Left renal pelvis (tissue), 4 donors: ENCODE measurements at regions not wholly inside any gene's neighbourhood (a gene's known extent, or its start where the extent isn't known, plus 50 kb on each side); places are given as distances from the start of the nearest gene placed in this dataset.

Source experiments
- DNase-seq, 4 donors: peaks; one replicate each; pipeline ENCODE4 v3.0.0-alpha.2; 2013; ENCODE audit warnings: low read depth in 4 of 4, low spot score in 3 of 4

GRCh38 chr13:37412241-37412921 is 186.2 kb downstream of the POSTN start:
- DNase-seq, result no peak

- no peak for DNase-seq
These were observed 188.3 kb downstream of the POSTN start for GRCh38 chr13:37410316-37410715.

DNA sequence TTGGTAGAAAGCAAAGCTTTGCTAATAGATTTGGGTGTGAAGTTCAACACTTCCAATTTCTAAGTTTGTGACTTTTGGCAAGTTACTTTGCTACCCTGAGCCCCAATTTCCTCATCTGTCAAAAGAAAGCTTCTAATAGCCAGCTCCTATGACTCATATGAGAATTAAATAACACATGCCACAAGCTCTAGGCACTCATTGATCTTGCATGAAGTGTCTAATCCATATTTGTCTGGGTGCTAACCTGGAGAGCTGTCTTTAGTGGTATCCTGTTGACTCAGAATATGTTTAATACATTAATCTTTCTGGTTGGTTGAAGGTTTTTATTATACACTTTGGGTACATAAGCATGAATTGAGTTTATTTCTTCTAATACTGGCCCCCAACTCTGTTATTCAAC is 188.8 kb downstream of the POSTN start:
- DNase-seq, result no peak

DNA sequence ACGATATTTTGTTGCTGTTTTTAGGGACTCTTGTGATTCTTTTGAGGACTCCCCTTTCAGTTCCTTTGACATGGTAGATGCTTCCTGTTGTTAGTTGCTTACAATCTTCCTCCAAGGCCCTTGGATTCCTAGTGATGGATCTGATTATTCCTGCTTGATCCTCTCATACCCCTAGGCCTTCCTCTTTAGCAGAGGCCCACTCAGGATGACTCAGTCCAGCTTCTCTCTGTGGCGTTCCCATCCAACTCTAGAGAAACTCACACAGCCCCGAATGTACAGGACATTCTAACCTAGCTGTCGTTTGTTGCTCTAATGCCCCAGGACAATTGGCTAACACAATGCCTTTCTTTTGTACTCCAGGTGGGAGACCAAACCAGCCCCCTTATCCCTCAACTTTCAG is 191.4 kb downstream of the POSTN start:
- DNase-seq, result no peak

DNA sequence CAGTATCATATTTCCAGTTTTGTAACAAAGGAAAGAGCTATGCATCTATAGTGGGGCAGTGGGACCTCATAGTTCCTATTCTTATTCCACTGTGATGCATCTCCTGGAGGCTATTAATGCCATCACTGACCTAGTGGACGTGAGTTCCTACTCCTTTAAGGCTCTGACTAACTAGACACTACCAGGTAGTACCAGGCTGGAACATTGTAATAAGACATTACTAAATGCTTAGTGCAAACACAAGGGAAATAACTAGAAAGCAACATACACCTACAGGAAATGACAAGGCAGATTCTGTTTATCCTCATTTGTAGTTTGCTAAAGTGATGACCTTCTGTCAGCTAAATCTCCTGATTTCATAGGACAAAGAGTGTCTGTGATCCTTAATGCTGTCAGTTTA is 192.5 kb downstream of the POSTN start:
- DNase-seq, result no peak

DNA sequence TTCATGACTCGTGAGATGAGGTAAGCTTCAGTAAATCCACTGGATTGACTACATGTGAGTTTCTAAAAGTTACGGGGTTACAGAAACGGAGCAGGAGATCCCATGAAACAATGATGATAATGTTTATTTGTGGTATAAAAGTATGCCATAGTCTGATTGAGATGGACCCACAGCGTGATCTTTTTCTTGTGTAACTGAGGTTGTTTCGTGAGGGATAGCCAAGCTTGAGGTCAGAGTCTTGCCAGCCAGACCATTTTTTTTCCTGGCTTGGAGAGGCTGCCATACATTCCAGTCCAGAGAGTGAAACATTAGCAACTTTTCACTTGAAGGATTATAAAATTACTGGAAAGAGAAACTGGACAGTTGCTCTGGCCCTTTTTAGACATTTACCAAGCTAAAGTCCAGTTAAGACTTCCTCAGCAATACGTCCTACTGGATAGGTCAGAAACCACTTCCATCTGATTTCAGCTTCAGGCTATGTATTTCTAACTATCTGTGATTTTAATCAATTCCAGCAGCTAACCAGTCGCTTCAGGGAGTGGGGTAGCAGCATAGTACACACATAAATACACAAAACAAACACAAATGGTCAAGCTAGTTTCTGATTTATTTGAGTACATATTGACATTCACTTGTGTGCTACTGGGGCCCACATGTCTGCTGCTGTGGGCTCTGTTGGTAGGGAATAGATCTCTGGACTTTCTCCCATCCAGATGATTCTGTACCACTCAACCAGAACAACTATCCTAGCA is 194.6 kb downstream of the POSTN start:
- DNase-seq, result no peak

GRCh38 chr13:37401721-37402120 is 196.8 kb downstream of the POSTN start:
- no peak for DNase-seq

DNA sequence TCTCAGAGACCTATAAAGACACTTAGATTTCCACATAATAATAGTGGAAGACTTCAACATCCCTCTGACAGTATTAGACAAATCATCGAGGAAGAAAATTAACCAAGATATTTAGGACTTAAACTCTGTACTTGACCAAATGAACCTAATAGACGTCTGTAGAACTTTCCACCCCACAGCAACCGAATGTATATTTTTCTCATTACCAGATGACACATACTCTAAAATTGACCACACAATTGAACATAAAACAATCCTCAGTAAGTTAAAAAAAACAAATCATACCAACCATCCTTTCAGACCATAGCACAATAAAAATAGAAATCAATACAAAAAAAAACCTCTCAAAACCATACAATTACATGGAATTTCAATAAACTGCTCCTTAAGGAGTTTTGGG is 201.0 kb downstream of the POSTN start:
- DNase-seq, result no peak

DNA sequence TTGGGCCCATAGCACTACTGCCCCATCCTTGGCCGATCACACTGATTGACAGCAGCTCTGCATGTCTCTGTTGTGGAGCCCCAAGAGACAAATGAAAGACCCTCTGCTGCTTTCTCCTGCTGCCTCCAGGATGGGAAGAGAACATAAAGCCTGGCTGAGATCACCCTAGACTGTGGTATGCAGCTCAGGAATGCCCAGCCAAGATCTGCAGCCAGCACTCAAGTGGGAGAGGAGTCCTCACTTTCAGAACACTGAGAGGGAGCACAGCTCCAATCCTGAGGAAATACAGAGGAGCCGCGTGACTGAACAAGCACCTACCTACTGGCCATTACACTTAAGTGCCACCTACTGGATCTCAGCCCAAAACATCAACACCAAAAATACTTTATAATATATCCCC is 203.0 kb downstream of the POSTN start:
- DNase-seq, result no peak

- no peak for DNase-seq
These were observed 206.2 kb downstream of the POSTN start for GRCh38 chr13:37392389-37392788.

DNA sequence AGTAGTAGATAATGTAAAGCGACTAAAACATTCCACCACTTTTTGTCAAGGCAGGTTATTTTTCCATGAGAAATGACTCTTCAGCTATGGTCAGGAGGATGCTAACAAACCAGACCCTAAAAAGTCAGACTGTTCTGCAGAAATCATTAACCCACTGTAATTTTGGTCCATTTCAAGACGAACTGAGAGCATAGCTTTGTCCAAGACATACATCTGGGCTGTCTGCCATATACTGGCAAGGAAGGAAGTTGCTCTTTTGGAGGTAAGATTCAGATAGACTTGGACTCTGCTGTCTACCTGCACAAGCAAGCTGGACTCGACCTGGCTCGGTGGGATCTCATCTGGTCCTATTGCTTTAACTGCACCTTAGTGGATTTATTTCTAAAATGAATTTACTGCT is 207.8 kb downstream of the POSTN start:
- DNase-seq, result no peak

GRCh38 chr13:37385956-37386670 is 212.5 kb downstream of the POSTN start:
- DNase-seq, result no peak

- no peak for DNase-seq
These were observed 213.3 kb downstream of the POSTN start for GRCh38 chr13:37385248-37385647.

DNA sequence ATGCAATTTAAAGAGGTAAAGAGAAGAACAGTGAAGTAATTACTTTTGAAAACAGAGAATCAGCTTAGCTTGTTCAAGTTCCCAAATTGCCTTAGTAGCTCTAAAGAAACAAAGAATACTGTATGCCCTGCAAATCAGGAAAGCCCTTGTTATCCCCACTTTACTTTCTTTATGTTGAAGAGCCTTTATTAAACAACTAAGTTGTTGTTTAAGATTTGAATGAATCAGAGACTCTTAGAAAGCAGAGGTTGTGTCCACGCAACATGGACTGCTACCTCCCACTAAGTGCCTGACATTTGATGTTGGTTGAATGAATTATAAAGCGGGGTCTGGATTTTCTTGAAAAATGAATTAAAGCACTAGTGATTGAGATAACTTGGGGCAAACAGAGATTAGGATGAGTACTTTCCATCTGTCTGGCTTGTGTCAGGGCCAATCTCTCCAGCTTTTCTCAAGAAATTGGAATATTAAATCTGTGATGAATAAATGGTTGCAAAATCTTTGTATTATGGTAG is 214.7 kb downstream of the POSTN start:
- no peak for DNase-seq

DNA sequence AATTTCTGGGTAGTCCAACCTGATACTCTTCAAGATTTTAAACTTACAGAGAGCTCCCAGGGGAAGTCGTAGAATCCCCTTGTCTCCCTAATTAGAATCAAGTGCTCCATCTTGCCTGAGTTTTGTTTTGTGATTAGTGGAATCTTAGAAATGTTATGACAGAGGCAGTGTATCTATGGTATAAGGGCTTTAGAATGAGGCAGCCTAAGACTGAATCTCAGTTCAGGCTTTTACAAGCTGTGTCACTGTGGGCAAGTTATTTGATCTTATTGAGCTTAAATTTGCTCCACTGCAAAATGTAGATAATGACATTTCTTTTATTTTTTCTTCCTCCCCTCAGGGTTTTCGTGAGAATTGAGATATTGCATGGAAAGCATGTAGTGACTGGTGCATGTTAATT is 215.5 kb downstream of the POSTN start:
- no peak for DNase-seq

GRCh38 chr13:37382146-37382545 is 216.4 kb downstream of the POSTN start:
- no peak for DNase-seq

DNA sequence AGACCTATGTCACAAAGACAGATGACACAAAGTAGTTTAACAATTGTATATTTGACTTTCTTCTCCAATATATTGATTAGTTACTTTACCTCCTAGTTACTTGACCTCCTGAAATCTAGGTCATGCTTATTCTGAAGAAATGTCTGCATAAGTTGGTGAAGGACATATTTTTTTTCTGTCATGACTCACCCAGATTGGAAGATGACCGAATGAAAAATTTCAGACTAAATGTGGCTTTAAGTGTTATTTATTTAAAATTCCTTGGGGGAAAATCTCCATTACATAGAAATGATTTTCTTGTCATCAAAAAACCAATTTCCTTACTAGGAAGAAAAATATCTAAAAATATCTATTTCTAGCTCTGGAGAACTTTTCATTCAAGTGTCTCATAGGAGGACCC is 217.1 kb downstream of the POSTN start:
- DNase-seq, result no peak

DNA sequence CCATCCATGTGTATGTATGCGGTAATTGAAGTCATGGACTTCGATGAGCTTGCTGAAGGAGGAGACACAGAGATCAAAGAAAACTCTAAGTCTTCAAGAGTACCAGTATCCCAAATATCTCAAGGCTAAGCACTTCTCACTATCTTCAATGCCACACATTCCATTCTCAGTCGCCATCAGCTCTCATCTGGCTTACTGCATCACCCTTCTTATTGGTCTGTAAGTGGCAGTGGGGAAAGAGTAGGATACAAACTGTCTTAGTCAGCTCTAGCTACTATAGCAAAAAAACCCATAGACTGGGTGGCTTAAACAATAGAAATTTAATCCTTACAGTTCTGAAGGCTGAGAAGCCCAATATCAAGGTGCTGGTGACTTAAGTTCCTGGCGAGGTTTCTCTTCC is 218.7 kb downstream of the POSTN start:
- no peak for DNase-seq

DNA sequence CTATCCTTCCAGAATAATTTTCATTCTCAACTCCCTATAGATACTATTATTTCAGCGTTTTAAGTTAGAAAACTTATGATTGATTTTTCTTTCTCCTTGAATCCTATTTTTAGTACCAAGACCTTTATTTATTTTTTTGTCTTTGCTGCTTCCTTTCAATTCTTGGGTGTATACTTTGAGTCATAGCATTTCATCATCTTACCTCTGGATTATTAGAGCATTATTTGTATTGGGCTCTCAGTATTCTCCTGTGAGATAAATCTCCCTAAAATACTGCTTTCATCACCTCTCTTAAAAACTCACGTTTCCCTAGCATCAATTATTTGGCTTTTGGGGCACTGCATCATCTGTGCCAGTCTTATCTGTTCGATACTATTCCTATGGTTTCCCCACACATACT is 222.8 kb downstream of the POSTN start:
- no peak for DNase-seq

- no peak for DNase-seq
These were observed 223.5 kb downstream of the POSTN start for GRCh38 chr13:37375071-37375470.

DNA sequence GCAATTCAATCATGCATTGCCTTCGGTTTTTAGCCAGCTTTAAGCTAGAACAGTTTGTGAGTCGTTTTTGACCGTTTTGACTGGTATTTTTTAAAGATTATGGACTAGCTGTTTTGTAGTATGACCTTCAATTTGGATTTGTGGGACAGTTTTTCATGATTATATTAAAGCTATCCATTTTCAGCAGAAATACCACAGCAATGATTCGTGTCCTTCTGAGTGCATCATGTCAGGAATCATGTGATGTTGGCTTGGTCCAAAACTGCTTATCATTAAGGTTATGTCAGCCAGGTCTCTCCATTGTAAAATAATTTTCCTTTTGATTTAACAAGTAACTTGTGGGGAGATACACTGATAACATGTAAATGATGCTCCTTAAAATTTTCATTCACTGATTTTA is 229.0 kb downstream of the POSTN start:
- no peak for DNase-seq

DNA sequence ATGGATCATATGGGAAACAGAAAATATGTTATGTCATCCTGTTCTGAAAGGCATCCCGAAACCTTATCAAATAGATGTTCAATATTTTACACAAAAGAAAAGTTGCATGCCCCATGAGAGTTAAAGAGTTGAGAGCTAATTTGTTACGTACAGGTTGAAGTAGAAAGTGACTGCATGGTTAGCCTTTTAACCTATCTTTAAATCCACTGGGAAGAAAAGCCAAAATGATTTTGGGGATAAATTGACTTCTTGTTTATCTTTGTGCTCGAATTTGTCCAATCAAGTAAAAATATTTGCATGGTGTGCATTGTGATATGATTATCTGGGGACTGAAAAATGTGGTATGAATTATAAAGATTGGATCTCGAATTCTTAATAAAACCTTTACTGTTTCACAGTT is 230.1 kb downstream of the POSTN start:
- no peak for DNase-seq
